GM19328 (cell line): ENCODE measurements at regions not wholly inside any gene's neighbourhood (a gene's known extent, or its start where the extent isn't known, plus 50 kb on each side); places are given as distances from the start of the nearest gene placed in this dataset.
"Not testable (repeated sequence)": the region's sequence is repeated elsewhere in the genome, so short reads cannot be mapped to it uniquely, and the experiment has no call there.

Source experiments
- ATAC-seq: cut with Tn5 transposase; IDR thresholded peaks from one replicate; pipeline ENCODE4 v1.9.1; 2021; ENCODE audit warnings: mild to moderate bottlenecking, moderate library complexity; ENCODE audit not compliant: unreplicated experiment

- no peak for ATAC-seq
Measured at GRCh38 chr4:134650461-134650860, 448.9 kb upstream of the PABPC4L start.

GRCh38 chr4:134645778-134646177, 444.2 kb upstream of the PABPC4L start:
- no peak for ATAC-seq

GRCh38 chr4:134636338-134637051, 434.9 kb upstream of the PABPC4L start:
- ATAC-seq, result no peak

GRCh38 chr4:134634301-134634700, 432.7 kb upstream of the PABPC4L start:
- no peak for ATAC-seq

- ATAC-seq, result no peak
Measured at GRCh38 chr4:134632056-134632455, 430.5 kb upstream of the PABPC4L start.

- ATAC-seq, result no peak
Measured at GRCh38 chr4:134628066-134628465, 426.5 kb upstream of the PABPC4L start.

GRCh38 chr4:134627366-134627765, 425.8 kb upstream of the PABPC4L start:
- ATAC-seq, result no peak

- no peak for ATAC-seq
Measured at GRCh38 chr4:134624365-134624764, 422.8 kb upstream of the PABPC4L start.

- ATAC-seq, result not testable (repeated sequence)
Measured at GRCh38 chr4:134622626-134623575, 421.3 kb upstream of the PABPC4L start.

- no peak for ATAC-seq
Measured at GRCh38 chr4:134622199-134622598, 420.6 kb upstream of the PABPC4L start.

GRCh38 chr4:134621715-134622114, 420.1 kb upstream of the PABPC4L start:
- ATAC-seq, result not testable (repeated sequence)

GRCh38 chr4:134610956-134611355, 409.4 kb upstream of the PABPC4L start:
- no peak for ATAC-seq

GRCh38 chr4:134610172-134610571, 408.6 kb upstream of the PABPC4L start:
- no peak for ATAC-seq

- ATAC-seq, result no peak
Measured at GRCh38 chr4:134601706-134602105, 400.1 kb upstream of the PABPC4L start.

- no peak for ATAC-seq
Measured at GRCh38 chr4:134591326-134591725, 389.7 kb upstream of the PABPC4L start.

GRCh38 chr4:134585972-134586371, 384.4 kb upstream of the PABPC4L start:
- no peak for ATAC-seq

- ATAC-seq, result no peak
Measured at GRCh38 chr4:134567461-134567860, 365.9 kb upstream of the PABPC4L start.

GRCh38 chr4:134560728-134561127, 359.1 kb upstream of the PABPC4L start:
- no peak for ATAC-seq

- ATAC-seq, result no peak
Measured at GRCh38 chr4:134552063-134552462, 350.5 kb upstream of the PABPC4L start.

GRCh38 chr4:134551348-134551747, 349.8 kb upstream of the PABPC4L start:
- ATAC-seq, result no peak

GRCh38 chr4:134548052-134548628, 346.6 kb upstream of the PABPC4L start:
- ATAC-seq, result no peak

- no peak for ATAC-seq
Measured at GRCh38 chr4:134546279-134546678, 344.7 kb upstream of the PABPC4L start.
